GM21526 (cell line): ENCODE measurements at regions not wholly inside any gene's neighbourhood (a gene's known extent, or its start where the extent isn't known, plus 50 kb on each side); places are given as distances from the start of the nearest gene placed in this dataset.
"Not testable (repeated sequence)": the region's sequence is repeated elsewhere in the genome, so short reads cannot be mapped to it uniquely, and the experiment has no call there.

Experiments used
- ATAC-seq: cut with Tn5 transposase; IDR thresholded peaks from one replicate; pipeline ENCODE4 v1.9.1; 2021; ENCODE audit warnings: moderate library complexity; ENCODE audit not compliant: unreplicated experiment, low FRiP score

DNA sequence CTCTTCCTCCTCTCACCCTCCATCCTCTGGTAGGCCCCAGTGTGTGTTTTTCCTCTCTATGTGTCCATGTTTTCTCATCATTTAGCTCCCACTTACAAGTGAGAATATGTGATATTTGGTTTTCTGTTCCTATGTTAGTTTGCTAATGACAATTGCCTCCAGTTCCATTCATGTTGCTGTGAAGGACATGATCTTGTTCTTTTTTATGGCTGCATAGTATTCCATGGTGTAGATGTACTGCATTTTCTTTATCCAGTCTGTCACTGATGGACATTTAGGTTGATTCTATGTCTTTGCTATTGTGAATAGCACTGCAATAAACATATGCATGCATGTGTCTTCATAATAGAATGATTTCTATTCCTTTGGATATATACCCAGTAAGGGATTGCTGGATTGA lies 1401.6 kb upstream of the ATXN8OS start:
- ATAC-seq: not testable (repeated sequence)

DNA sequence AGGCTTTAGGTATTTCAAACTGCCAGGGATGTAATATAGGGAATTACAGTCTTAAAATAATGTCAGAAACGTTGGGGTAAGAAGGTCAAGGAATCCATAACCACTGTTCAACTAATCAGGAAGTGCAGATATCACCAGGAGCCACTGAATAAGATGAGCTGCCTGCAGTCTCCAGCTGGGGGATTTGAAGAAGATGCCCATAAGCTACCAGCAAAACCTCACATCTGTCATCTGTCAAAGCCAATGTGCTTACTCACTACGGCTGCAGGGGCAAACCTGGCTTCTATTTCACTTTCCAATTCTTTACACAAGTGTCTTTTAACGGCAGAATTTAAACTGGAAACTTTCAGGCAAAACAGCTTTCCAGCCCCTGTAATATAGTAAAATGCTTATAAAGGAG lies 1410.1 kb upstream of the ATXN8OS start:
- no peak for ATAC-seq

DNA sequence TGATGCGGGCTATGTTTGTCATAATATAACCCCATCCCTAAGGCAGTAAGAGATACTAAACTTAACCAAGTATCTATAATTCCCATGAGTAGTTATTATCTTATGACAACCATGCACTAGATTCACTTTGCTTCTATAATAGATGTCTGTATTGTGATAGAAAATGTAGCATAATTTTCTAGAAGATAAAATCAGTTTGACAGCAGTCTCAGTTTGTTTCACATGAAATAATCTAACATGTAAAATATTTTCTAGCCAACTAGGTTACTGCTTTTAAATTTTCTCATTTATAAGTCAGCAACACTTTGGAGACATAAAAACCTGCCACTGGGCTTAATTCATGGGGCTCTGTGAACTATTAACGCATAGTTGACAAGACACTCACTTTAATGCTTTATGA lies 1410.7 kb upstream of the ATXN8OS start:
- ATAC-seq: no peak

DNA sequence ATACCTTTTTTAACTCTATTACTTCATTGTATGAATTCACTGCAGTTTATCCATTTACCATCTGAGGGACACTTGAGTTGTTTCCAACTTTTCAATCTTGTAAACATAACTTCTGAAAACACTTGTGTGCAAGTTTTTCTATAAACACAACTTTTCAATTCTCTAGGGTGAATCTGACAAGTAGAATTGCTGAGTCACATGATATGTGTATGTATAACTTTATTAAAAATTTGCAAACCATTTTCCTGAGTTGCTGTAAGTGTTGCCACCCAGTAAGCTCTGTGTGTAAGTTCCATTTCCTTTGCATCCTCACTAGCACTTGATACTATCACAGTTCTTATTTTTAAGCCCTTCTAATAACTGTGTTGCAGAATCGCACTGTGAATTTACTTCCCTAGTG lies 1415.6 kb upstream of the ATXN8OS start:
- no peak for ATAC-seq

DNA sequence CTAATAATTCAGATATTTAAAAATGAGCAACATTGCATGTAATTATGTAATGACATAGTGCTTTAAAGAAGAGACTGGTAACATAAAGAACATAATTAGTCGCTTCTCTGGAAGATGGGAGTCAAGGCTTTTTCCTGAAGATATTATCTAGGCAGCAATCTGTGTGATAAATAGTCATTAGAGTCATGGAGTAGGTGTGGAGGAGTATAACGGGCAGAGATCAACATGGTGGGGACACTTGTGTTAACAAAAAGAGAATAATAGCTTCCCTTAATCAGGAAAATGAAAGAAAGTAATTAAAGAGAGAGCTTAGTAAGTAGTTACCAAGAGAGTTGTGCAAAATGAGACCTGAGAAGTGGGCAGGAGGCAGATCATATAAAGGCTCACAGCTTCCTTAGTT lies 1417.1 kb upstream of the ATXN8OS start:
- no peak for ATAC-seq

DNA sequence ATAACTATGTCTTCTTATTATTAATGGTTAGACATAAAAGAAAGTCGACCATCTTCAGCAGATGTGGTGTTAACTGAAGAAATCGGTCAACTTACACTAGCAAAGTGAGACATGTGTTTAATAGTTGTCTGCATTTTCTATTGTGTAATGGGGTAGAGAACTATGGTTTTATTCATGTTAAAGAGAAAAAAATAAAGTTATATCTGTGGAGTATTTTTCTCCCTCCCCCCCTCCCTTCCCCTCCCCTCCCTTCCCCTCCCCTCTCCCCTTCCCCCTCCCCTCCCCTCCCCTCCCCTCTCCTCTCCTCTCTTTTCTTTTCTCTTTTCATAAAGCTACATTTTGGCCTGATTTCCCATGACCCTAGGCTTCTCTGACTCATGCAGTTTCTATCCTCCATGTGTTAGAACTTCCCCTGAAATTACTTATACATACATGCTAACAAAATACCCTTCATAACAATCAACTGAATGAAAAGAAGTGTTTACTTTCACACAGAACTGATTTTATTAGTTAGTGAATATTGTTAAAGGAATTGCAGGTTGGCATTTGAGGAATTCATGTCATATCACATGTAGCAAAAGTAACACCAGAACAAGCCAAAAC lies 1431.0 kb upstream of the ATXN8OS start:
- no peak for ATAC-seq

DNA sequence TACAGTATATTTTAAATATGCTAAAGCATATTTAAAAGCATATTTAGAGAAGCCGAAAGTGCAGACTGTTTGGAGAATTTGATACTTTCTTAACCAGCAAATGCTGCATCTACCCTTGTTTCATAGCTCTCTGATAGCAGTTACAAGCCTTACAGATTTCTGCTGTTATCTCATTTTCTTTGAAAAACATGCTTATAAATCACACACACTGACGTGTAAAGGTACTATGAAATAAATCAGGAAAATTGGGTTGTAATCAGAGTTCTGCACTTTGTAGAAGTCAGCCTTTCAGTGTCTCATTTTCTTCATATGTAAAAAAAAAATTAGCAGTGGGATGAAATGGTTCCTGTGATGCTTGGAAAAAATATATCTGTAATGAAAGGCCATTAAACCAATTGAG lies 1432.4 kb upstream of the ATXN8OS start:
- no peak for ATAC-seq

DNA sequence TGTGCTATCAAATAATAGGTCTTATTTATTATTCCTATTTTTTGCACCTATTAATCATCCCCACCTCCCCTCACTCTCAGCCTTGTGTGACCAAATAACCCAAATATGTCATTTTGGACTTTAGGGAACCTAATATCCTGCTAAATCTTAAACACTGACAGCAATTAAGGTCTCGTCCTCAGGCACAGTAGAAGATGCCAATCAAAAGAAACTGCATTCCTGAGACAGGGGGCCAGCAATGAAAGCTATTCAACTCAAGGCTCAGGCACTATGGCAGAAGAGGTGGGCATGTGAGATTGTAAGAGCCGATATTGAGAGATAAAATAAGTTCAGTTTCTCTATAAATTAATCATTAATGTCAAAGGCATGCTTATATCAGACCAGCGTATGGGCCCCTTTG lies 1437.7 kb upstream of the PCDH9 start:
- ATAC-seq: no peak

DNA sequence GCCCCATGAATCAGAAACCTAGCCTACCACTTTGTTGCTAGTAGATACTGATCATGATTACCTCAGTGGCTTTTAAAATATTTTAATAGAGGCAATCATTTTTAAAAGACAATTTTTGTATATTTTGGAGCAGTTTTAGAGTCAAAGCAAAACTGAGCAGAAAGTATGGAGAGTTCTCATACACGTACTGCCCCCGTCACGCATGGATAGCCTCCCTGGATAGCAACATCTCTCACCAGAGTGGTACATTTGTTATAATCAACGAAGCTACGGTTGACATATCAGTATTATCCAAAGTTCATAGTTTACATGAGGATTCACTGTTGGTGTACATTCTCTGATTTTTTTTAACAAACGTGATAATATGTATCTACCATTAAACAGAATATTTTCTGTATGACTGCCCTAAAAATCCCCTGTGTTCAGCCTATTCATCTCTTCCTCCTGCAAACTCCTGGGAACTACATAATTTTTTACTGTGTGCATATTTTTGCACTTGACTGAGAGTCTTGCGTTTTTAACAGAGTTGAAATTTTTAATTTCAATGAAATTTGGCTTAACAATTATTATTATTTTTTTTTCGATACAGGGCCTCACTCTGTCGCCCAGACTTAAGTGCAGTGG lies 1436.8 kb upstream of the PCDH9 start:
- ATAC-seq: no peak

DNA sequence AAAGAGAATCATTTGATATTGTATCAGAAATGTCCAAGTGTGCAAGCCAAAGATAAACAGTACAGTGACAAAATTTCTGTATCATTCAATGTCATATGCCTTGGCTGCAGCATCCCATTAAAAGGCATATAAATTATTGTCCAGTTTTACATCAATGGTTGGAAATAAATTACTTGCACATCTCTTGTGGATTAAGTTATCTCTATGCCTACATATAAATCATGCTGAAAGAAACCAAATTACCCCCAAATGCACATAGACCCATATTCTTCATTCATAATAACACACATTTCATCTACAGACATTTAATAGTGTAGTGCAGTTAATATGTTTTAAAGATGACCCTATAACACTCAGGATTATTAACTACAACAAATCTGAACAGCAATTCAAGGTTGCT lies 1415.7 kb upstream of the PCDH9 start:
- no peak for ATAC-seq

DNA sequence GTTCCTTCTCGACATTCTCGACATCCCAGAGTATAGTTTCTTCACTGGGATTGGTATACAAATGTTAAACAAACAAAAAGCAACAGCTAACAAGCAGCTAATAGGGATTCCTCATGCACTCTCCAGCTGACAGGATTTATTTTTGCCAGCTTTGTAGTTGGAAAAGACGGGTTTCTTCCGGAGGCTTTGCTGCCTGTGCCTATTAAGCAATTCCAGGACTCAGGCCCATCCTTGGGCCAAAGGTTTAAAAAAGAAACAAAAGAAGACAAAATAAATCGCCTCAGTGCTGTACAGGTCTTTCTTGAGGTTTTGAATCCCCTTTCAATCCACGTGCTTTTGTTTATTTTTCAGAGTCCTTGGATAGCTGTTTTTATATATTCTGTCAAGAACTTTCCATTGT lies 1414.5 kb upstream of the PCDH9 start:
- no peak for ATAC-seq

DNA sequence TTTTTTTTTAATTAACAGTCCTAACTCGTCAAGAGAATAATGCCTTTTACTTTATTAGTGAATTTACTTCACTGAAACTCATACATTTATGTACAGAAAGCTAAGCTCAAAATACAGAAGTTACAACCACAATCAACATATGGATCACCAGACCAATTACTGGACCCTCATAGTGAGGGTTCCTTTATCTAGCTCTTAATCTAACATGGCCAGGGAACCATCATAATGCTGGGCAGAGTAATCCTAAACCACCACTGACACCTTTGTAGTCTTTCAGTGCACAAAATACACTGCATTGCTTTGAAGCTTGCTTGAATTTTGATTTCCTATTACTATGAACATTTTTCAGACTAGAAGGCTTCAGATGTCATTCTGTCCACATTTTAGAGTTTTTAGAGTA lies 1406.6 kb upstream of the PCDH9 start:
- ATAC-seq: no peak

DNA sequence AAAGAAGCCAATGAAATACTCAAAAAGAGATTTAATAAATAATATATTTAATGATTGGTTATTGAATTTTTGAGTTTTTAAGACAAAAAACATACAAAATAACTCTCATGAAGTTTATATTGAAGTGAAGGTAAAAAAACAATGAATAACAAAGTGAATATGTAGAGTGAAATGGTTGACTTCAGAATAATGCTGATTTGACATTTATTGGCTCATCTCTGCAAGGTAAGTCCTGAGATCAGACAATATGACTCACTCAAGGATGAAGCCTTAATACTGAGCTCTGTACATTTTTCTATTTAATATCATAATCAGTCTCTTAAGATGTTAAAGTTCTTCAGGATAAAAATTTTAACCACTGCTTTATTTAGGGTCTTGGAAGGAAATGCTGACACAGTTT lies 1398.9 kb upstream of the PCDH9 start:
- ATAC-seq: no peak

DNA sequence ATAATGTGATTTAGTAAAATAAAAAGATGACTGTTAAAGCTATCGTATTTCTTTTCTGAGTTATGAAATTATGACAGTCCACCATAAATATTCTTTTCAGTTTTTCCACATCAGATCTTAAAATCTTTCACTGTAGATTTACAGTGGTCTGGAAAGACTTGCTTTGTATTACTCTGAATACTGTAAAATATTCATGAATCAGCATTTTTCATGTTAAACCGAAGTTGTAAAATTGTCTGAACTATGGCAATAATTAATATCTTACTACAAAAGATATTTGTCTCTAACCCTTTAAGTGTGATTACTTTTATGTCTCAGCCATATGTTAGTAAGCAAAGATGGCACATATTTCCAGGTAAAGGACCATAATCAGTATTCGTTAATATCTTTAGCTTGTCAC lies 1397.2 kb upstream of the PCDH9 start:
- no peak for ATAC-seq

DNA sequence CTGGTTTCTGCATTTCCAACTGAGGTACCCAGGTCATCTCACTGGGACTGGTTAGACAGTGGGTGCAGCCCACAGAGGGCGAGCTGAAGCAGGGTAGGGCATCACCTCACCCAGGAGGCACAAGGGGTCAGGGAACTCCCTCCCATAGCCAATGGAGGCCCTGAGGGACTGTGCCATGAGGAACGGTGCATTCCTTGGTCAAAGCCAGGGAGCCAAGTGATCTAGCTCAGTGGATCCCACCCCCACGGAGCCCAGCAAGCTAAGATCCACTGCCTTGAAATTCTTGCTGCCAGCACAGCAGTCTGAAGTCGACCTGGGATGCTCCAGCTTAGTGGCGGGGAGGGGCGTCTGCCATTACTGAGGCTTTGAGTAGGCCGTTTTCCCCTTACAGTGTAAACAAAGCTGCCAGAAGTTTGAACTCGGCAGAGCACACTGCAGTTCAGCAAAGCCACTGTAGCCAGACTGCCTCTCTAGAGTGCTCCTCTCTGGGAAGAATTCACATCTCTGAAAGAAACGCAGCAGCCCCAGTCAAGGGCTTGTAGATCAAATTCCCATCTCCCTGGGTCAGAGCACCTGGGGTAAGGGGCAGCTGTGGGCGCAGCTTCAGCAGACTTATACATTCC lies 1386.6 kb upstream of the PCDH9 start:
- ATAC-seq: no peak

DNA sequence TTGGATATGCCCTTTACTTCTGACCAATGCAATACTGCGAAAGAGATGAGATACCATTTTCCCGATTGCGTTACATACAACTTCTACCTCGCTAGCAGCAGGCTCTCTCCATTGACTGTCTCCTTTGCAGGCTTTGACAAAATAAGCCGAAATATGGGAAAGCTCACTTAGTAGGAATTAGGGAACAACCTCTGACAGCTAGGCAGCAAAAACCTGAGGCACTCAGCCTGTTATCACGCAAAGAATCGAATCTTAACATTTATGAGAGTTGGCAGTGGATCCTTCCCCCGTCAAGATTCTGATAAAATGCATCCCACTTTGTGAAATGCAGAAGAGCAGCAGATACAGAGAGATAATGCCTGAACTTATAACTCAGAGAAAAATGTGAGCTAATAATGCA lies 1379.5 kb upstream of the PCDH9 start:
- ATAC-seq: no peak

DNA sequence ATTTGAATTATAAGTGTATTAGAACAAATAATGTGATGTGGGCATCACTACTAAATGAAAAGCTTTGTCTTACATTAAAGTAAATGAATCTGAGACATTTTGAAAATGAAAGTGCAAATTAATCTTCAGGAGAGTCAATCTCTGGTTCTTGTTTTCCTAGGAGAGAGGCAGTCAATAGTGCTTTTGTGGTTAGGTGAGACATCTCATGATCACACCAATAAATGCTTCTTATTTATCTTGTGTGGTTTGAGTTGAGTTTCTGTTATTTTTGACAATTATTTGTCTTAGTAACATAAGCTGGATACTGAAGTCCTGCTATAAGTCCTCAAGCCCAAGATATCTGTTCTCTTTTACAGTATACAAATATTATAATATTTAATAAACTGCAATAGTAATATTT lies 1378.0 kb upstream of the PCDH9 start:
- no peak for ATAC-seq

DNA sequence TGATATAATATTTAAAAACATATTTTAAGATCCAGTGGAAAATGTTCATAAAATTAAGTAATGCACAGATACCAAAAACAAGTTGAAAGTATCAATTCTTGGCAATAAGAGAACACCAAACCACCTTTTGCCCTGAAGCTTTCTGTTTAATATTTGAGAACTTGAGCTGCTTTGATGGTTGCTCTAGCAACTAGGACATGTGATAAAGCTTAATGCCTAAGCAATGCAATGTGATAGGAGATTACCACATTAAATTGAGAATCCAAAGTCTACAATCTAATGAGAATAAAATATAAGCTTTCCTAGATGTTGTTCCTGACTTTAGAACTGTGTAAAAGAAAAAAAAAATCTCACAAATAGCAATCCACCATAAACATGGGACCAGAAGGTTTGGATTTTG lies 1367.5 kb upstream of the PCDH9 start:
- no peak for ATAC-seq

DNA sequence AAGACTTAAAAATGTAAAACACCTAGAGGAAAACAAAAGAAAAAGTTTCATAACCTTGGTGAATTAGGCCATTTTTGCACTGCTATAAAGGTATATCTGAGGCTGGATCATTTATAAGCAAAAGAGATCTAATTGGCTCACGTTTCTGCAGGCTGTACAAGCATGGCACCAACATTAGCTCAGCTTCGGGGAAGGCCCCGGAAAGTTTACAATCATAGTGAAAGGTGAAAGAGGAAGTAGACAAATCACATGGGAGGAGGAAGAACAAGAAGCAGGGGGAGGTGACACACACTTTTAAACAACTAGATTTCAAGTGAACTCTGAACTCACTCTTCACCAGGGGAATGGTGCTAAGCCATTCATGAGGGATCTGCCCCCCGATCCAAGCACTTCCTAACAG lies 1358.5 kb upstream of the PCDH9 start:
- ATAC-seq: peak; percentile 100

DNA sequence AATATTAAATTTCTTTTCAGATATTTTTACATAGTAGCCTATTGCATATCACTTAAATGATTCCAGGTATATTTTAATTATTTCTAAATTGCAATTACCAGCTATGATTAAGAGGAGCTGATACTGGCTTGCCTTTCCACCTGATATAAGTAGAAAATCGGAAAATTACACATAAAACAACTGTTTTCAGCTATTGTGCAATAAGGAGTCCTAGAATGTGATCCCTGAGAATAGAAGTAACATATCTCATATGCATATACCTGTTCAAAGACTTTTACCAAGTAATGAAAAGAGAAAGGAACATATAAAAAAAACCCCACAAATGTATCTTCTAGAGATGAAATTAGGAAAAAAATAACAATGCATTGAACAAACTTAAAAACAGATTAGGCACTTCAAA lies 1354.6 kb upstream of the PCDH9 start:
- ATAC-seq: no peak

DNA sequence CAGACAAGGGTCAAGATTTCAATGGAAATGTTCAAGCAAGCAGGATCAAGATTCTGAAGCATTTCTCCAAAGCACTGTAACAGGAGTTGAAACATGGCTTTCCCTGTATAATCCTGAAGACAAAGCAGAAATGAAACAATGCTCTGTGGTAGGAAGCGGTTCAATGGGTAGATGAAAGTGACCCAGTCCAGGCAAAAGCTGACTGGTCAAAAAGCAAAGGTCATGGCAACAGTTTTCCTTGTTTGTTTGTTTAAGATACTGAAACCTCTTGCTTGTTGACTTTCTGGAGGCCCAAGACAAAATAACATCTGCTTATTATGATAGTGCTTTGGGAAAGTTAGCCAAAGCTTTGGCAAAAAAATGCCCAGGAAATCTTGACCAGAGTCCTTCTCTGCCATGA lies 1343.9 kb upstream of the PCDH9 start:
- no peak for ATAC-seq

DNA sequence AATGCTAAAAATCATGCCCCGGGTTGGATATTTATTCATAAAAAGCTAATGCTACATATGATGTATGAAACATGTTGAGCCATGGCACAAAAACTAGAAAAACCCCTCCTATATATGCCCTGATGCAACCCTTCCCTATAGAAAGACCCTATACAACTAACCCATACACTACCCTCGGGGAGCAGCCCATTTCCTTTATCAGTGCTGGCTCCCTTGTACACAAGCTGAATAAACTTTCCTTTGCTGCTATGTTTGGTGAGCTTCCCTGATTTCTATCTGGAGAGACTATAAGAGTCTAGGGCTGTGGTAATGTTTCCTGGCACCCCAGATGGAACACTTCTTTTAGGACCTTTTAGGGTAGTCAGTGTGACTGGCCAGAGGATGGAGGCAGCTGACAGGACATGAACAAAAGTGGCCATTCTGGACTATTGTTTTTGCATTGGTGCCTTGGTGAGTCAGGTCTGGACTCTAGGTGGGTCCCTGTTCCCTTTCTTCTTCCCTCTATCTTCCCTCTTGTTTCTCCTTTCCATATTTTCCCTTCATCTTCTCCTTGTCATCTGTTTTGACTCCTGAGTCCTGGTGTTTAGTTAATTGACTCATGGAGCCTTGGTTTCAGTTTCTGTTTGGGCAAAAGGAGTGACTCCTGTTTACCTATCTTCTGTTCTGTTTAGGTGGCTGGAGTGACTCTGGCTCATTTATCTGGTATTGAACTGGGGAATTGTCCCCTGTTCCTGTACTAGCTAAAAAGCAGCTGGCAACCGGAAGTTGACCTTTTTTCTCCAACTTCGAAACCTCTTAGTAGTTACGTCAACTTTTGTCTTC lies 1321.8 kb upstream of the PCDH9 start:
- no peak for ATAC-seq
